Pancreas (tissue), 10 donors: ENCODE measurements at regions not wholly inside any gene's neighbourhood (a gene's known extent, or its start where the extent isn't known, plus 50 kb on each side); places are given as distances from the start of the nearest gene placed in this dataset.

Source experiments
- ATAC-seq, 4 donors: fragments of 200-7000 bp; cut with Tn5 transposase; one replicate each; pipeline versions ENCODE4 v1.8.0 to v1.9.1; 2020; ENCODE audit warnings: mild to moderate bottlenecking in 4 of 4, moderate library complexity in 4 of 4
- DNase-seq, 6 donors: peaks; one replicate each; pipeline ENCODE4 v3.0.0-alpha.2; 2020
- FAIRE-seq: peaks from 2 replicates; lab custom pipeline; 2012; peaks lifted over from hg19 to GRCh38; lab: Jason Lieb, UNC
- H3K27ac ChIP-seq, 4 donors: fragments of 200-600 bp; sonication (generic); 1 replicate in 3 of 4; 2 replicates in 1 of 4; pipeline versions ENCODE4 v1.5.0 to v1.8.0; 2020
- H3K27me3 ChIP-seq, 4 donors: fragments of 200-600 bp; one replicate each; pipeline ENCODE4 v1.8.0; 2021
- H3K36me3 ChIP-seq, 3 donors: fragments of 200-600 bp; sonication (generic) in 1 of 3; one replicate each; pipeline versions ENCODE4 v1.5.0 to v1.8.0; 2020 to 2021
- H3K4me1 ChIP-seq, 3 donors: fragments of 200-600 bp; one replicate each; pipeline ENCODE4 v1.8.0; 2021
- H3K4me3 ChIP-seq, 4 donors: fragments of 200-600 bp; sonication (generic) in 2 of 4; one replicate each; pipeline versions ENCODE4 v1.5.0 to v1.8.0; 2020 to 2021
- H3K9me3 ChIP-seq, 4 donors: fragments of 200-600 bp; one replicate each; pipeline ENCODE4 v1.8.0; 2021
- WGBS, 2 donors: extraction: QIAGEN DNeasy Blood & Tissue Kit; methylation state at CpG; one replicate each; pipeline ENCODE4 v1.1.7; 2013; 5-methylcytosine and 5-hydroxymethylcytosine counted together
- intact Hi-C, 3 donors: fragments of 100-400 bp; cut with DNase I; formaldehyde crosslinking; loops; one replicate each; pipeline versions ENCODE4 v1.11.1 to v1.14.2; 2022
- TF ChIP-seq, protein P1 (sequence below), 4 donors: fragments of 200-600 bp; sonication (generic) in 3 of 4; IDR thresholded peaks; one replicate each; pipeline versions ENCODE4 v1.5.0 to v1.8.0; 2021; ENCODE audit warnings: antibody characterized with exemption in 4 of 4
- donor health status: healthy with polysubstance abuse.
- donor health status: DM: no; HTN: no; CAD: no; lungs with moderate emphysema.
- donor health status: DM: no; HTN: no; CAD: no.
- donor health status: control.
- donor health status: control.
- donor health status: Bipolar disorder and iron deficiency.
- donor health status: DM: yes; HTN: yes; CAD: no.
- donor health status: DM: no; HTN: no; CAD: no.
- donor health status: DM: no; HTN: no; CAD: no.
- donor health status: DM: yes; HTN: yes; CAD: no.

DNA sequence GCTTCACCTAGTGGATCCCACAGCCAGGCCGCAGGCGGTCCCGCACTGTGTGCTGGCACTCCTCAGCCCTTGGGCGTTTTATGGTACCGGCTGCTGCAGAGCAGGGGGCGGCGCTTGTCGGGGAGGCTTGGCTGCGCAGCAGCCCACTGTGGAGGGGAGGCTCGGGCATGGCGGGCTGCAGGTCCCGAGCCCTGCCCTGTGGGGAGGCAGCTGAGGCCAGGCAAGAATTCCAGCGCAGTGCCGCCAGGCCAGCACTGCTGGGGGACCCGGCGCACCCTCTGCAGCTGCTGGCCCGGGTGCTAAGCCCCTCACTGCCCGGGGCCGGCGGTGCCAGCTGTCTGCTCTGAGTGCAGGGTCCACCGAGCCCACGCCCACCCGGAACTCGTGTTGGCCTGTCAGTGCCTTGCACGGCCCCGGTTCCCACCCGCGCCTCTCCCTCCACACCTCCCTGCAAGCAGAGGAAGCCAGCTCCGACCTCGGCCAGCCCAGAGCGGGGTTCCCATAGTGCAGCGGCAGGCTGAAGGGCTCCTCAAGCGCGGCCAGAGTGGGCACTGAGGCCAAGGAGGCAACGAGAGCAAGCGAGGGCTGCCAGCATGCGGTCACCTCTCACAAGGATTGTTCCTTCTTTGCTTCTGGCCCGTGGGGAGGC lies 435.0 kb upstream of the ATP10A start:
- no peaks in the 10 kb centered on the region for H3K4me1 ChIP-seq
- TF ChIP-seq, protein P1, sequence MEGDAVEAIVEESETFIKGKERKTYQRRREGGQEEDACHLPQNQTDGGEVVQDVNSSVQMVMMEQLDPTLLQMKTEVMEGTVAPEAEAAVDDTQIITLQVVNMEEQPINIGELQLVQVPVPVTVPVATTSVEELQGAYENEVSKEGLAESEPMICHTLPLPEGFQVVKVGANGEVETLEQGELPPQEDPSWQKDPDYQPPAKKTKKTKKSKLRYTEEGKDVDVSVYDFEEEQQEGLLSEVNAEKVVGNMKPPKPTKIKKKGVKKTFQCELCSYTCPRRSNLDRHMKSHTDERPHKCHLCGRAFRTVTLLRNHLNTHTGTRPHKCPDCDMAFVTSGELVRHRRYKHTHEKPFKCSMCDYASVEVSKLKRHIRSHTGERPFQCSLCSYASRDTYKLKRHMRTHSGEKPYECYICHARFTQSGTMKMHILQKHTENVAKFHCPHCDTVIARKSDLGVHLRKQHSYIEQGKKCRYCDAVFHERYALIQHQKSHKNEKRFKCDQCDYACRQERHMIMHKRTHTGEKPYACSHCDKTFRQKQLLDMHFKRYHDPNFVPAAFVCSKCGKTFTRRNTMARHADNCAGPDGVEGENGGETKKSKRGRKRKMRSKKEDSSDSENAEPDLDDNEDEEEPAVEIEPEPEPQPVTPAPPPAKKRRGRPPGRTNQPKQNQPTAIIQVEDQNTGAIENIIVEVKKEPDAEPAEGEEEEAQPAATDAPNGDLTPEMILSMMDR (IDR thresholded peaks at IDR 0.05) = no peak
- FAIRE-seq (no peak), ATAC-seq (no peak), DNase-seq (peak in 1 of 6 donors; percentile 48)
- no peak overlapping the region for H3K27ac ChIP-seq
- intact Hi-C loops = no loop called here
- H3K9me3 ChIP-seq = no peaks in the 10 kb centered on the region
- 83 to 90% methylated on average over 38 of the region's 38 CpGs for WGBS, 2 donors
- H3K36me3 ChIP-seq = no peaks in the 10 kb centered on the region
- H3K4me3 ChIP-seq = no peak overlapping the region
- H3K27me3 ChIP-seq = peaks cover 0 to 3% (median 0%) of the 10 kb centered on the region in 4 donors

DNA sequence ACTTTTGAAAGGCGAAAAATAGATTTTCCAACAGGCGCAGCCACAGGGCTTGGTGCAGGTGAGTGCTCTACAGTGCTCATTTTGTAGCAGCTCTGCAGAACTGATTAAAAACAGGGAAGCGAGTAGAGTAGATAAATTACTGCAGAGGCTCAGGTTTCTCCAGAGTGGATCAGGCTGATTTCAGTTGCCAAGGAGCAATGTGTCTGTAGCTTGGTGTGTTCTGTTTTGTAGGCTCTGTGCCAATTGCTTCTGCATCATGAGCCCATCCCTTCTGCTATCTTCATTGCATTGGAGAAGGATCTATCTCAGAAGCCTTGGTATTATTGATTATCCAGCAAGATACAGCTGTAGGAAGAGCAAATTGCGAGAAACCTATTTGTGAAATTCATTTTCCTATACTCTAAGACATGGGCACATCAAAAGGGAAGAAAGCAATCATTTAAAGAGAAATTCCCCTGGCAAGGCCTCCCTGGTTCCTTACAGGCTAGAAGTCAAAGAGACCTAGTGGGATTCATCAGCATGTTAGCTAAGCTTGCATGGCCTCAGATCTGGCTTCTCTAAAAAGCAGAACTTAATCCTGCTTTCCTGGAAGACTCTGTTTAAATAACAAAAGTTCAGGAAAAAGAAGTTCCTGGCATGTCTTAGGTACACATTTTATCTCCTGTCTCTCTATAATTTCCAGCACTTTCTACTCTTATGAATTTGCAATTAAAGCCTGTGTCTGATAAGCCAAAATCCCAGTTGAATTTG lies 432.4 kb upstream of the ATP10A start:
- ATAC-seq = no peak
- H3K27ac ChIP-seq = no peak overlapping the region
- H3K9me3 ChIP-seq = no peaks in the 10 kb centered on the region
- 50 to 66% methylated on average over 4 of the region's 4 CpGs for WGBS, 2 donors
- H3K27me3 ChIP-seq = no peaks in the 10 kb centered on the region
- no peak for FAIRE-seq
- TF ChIP-seq, protein P1 (IDR thresholded peaks at IDR 0.05) = no peak
- no peaks in the 10 kb centered on the region for H3K4me1 ChIP-seq
- intact Hi-C loops = no loop called here
- no peak for DNase-seq
- no peaks in the 10 kb centered on the region for H3K36me3 ChIP-seq
- H3K4me3 ChIP-seq = no peak overlapping the region

DNA sequence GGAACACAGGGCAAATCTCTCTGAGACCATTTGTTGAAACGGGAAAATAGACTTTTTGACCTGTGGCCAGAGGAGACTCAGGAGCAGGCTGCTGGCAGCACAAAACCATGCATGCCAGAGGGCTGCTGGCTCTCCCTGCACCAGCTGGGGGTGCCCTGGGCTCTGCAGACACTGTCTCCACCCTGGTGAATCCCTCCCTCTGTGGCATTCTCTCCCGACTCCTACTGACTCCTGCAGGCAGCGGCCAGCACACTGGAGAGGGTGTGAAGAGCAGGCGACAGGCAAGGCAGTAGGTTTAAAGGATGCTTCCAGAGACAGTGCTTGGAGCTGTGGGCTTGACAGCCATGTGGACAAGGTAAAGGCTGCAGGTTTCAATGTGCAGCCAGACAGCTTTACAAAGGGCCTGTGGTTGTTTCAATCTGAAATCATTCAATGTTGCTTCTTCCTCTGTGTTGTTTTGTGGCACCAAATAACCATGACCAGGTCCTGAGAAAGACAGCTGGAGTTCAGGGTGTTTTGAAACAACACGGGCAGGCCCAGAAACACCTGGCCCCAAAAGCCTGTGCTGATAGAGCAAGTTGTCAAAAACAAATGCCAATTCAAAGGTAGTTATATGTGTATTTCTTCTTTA lies 431.0 kb upstream of the ATP10A start:
- TF ChIP-seq, protein P1 (IDR thresholded peaks at IDR 0.05) = no peak
- ATAC-seq (no peak), DNase-seq (no peak), FAIRE-seq (no peak)
- intact Hi-C loops = no loop called here
- Histone ChIP-seq H3K4me1 (no peaks in the 10 kb centered on the region), H3K4me3 (no peak overlapping the region), H3K27me3 (no peaks in the 10 kb centered on the region), H3K36me3 (no peaks in the 10 kb centered on the region), H3K27ac (no peak overlapping the region), H3K9me3 (no peaks in the 10 kb centered on the region)
- 40% methylated on average over 5 of the region's 5 CpGs for WGBS, 2 donors

DNA sequence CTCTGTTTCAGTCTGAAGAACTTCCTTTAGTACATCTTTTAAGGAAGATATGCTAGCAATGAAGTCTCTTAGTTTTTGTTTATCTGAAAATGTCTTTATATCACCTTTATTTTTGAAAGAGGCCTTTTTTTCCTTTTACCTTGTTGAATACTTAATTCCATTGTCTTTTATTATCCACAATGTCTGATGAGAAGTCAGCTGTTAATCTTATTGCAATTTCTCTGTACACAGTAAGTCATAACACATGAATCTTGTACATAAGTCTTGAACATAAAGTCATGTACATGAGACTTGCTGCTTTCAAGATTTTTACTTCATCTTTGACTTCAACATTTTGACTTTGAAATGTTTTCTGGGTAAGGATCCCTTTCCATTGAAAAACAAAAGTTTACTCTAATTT lies 424.3 kb upstream of the ATP10A start:
- intact Hi-C loops = no loop called here
- Histone ChIP-seq H3K4me3 (no peak overlapping the region), H3K4me1 (no peaks in the 10 kb centered on the region), H3K9me3 (no peaks in the 10 kb centered on the region), H3K27ac (no peak overlapping the region), H3K36me3 (no peaks in the 10 kb centered on the region), H3K27me3 (peaks cover 0 to 7% (median 0%) of the 10 kb centered on the region in 4 donors)
- no peak for DNase-seq
- FAIRE-seq = no peak
- ATAC-seq = no peak
- TF ChIP-seq, protein P1 (IDR thresholded peaks at IDR 0.05) = no peak
